Ishikawa (cell line): ENCODE measurements at regions not wholly inside any gene's neighbourhood (a gene's known extent, or its start where the extent isn't known, plus 50 kb on each side); places are given as distances from the start of the nearest gene placed in this dataset.

Source experiments
- CEBPB ChIP-seq: IDR thresholded peaks from 2 replicates; pipeline ENCODE4 v1.6.1; 2012
- CREB1 ChIP-seq: IDR thresholded peaks from 2 replicates; pipeline ENCODE4 v1.6.1; 2012; ENCODE audit warnings: low read depth
- EGR1 ChIP-seq: IDR thresholded peaks from 2 replicates; pipeline ENCODE4 v1.6.1; 2012
- EP300 ChIP-seq: IDR thresholded peaks from 2 replicates; pipeline ENCODE4 v1.6.1; 2012; ENCODE audit warnings: borderline replicate concordance
- FOXM1 ChIP-seq: IDR thresholded peaks from 2 replicates; pipeline ENCODE4 v1.6.1; 2012; ENCODE audit warnings: low read depth, borderline replicate concordance
- NFIC ChIP-seq: IDR thresholded peaks from 2 replicates; pipeline ENCODE4 v1.6.1; 2012
- RAD21 ChIP-seq: IDR thresholded peaks from 2 replicates; pipeline ENCODE4 v1.6.1; 2012; ENCODE audit warnings: low read depth
- TAF1 ChIP-seq: IDR thresholded peaks from 2 replicates; pipeline ENCODE4 v1.6.1; 2012; ENCODE audit warnings: low read depth, mild to moderate bottlenecking
- TCF12 ChIP-seq: IDR thresholded peaks from 2 replicates; pipeline ENCODE4 v1.6.1; 2012; ENCODE audit warnings: low read depth
- TEAD4 ChIP-seq: IDR thresholded peaks from 2 replicates; pipeline ENCODE4 v1.6.1; 2012
- YY1 ChIP-seq: IDR thresholded peaks from 2 replicates; pipeline ENCODE4 v1.6.1; 2012; ENCODE audit warnings: low read depth
- TF ChIP-seq, protein P1 (sequence below): IDR thresholded peaks from 2 replicates; pipeline ENCODE4 v1.6.1; 2012
- TF ChIP-seq, protein P2 (sequence below): IDR thresholded peaks from 2 replicates; pipeline ENCODE4 v1.6.1; 2012
- TF ChIP-seq, protein P3 (sequence below): IDR thresholded peaks from 2 replicates; pipeline ENCODE4 v1.6.1; 2012; ENCODE audit warnings: low read depth, mild to moderate bottlenecking

DNA sequence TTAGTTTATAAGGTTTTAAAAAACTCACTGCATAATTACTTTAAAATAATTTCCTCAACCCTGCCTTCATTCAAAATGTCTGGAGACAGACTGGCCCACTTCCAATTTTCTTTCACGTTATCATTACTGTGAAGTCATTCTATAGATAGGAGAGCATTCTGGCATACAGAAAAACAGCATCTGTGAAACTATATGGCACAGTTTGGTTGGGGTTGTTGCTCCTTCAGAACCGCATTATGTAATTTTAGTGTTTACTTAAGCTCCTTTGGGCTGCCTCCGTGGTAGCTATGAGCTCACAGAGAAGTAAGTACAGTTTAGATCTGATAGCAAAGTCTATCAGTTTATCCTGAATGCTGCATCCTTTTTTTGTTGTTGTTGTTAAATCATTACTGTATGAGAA is 104.3 kb downstream of the KCNRG start:
- TF ChIP-seq, protein P1, sequence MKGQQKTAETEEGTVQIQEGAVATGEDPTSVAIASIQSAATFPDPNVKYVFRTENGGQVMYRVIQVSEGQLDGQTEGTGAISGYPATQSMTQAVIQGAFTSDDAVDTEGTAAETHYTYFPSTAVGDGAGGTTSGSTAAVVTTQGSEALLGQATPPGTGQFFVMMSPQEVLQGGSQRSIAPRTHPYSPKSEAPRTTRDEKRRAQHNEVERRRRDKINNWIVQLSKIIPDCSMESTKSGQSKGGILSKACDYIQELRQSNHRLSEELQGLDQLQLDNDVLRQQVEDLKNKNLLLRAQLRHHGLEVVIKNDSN, result no peak
- TF ChIP-seq, protein P2, sequence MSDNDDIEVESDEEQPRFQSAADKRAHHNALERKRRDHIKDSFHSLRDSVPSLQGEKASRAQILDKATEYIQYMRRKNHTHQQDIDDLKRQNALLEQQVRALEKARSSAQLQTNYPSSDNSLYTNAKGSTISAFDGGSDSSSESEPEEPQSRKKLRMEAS, result no peak
- no peak for TF ChIP-seq EP300
- TF ChIP-seq, protein P3, sequence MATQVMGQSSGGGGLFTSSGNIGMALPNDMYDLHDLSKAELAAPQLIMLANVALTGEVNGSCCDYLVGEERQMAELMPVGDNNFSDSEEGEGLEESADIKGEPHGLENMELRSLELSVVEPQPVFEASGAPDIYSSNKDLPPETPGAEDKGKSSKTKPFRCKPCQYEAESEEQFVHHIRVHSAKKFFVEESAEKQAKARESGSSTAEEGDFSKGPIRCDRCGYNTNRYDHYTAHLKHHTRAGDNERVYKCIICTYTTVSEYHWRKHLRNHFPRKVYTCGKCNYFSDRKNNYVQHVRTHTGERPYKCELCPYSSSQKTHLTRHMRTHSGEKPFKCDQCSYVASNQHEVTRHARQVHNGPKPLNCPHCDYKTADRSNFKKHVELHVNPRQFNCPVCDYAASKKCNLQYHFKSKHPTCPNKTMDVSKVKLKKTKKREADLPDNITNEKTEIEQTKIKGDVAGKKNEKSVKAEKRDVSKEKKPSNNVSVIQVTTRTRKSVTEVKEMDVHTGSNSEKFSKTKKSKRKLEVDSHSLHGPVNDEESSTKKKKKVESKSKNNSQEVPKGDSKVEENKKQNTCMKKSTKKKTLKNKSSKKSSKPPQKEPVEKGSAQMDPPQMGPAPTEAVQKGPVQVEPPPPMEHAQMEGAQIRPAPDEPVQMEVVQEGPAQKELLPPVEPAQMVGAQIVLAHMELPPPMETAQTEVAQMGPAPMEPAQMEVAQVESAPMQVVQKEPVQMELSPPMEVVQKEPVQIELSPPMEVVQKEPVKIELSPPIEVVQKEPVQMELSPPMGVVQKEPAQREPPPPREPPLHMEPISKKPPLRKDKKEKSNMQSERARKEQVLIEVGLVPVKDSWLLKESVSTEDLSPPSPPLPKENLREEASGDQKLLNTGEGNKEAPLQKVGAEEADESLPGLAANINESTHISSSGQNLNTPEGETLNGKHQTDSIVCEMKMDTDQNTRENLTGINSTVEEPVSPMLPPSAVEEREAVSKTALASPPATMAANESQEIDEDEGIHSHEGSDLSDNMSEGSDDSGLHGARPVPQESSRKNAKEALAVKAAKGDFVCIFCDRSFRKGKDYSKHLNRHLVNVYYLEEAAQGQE, result no peak
- no peak for TF ChIP-seq TAF1
- TF ChIP-seq FOXM1, result no peak
- TF ChIP-seq TCF12, result no peak
- TF ChIP-seq RAD21, result no peak
- no peak for TF ChIP-seq CEBPB
- TF ChIP-seq EGR1, result no peak
- TF ChIP-seq TEAD4, result no peak
- no peak for TF ChIP-seq YY1
- TF ChIP-seq NFIC, result no peak
- TF ChIP-seq CREB1, result no peak
